RWPE2 (cell line): ENCODE measurements at regions not wholly inside any gene's neighbourhood (a gene's known extent, or its start where the extent isn't known, plus 50 kb on each side); places are given as distances from the start of the nearest gene placed in this dataset.

ENCODE experiments used
- ATAC-seq: fragments of 200-7000 bp; cut with Tn5 transposase; 3 replicates; pipeline ENCODE4 v1.9.1; 2021; ENCODE audit warnings: low read depth
- DNase-seq: peaks from one replicate; pipeline ENCODE4 v3.0.0-alpha.2; 2020; ENCODE audit warnings: low spot score
- H3K27ac ChIP-seq: fragments of 450-650 bp; 2 replicates; pipeline ENCODE4 v1.5.1; 2017; ENCODE audit warnings: mild to moderate bottlenecking; ENCODE audit not compliant: poor library complexity, severe bottlenecking
- H3K27me3 ChIP-seq: fragments of 250-450 bp; sonication (Bioruptor Pico); 2 replicates; pipeline ENCODE4 v1.5.1; 2021; ENCODE audit warnings: mild to moderate bottlenecking, moderate library complexity; ENCODE audit not compliant: insufficient read depth, poor library complexity, severe bottlenecking
- H3K36me3 ChIP-seq: fragments of 250-450 bp; sonication (Bioruptor Pico); 2 replicates; pipeline ENCODE4 v1.5.1; 2020; ENCODE audit warnings: low read depth, mild to moderate bottlenecking, moderate library complexity
- H3K4me1 ChIP-seq: fragments of 250-450 bp; sonication (Bioruptor Pico); 2 replicates; pipeline ENCODE4 v1.5.1; 2021; ENCODE audit warnings: mild to moderate bottlenecking, moderate library complexity; ENCODE audit not compliant: insufficient read depth, poor library complexity, severe bottlenecking
- H3K4me3 ChIP-seq: fragments of 250-450 bp; sonication (Bioruptor Pico); 2 replicates; pipeline ENCODE4 v1.5.1; 2021; ENCODE audit warnings: mild to moderate bottlenecking, moderate library complexity; ENCODE audit not compliant: severe bottlenecking
- H3K9me3 ChIP-seq: fragments of 250-450 bp; sonication (Bioruptor Pico); 2 replicates; pipeline ENCODE4 v1.5.1; 2021; ENCODE audit warnings: mild to moderate bottlenecking, moderate library complexity; ENCODE audit not compliant: severe bottlenecking
- TF ChIP-seq, protein P1 (sequence below): fragments of 450-650 bp; IDR thresholded peaks from one replicate; pipeline ENCODE4 v1.5.1; 2017; ENCODE audit warnings: mild to moderate bottlenecking, moderate library complexity; ENCODE audit not compliant: poor library complexity, severe bottlenecking

DNA sequence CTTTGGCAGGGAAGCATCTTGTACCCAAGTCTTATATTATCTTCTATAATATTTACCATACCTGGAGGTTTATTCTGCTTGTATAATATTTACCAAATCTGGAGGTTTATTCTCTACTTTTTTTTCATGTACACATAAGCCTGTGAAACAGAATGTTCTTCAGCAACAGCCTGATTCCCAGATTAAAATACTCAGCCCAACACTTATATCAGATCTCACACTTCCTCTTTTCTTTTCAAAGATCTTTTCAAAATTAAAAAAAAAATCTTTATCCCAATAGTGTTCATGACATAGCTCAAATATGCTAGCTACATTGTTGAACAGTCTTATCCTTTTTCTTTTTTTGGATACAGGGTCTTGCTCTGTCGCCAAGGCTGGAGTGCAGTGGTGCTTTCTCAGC lies 300.7 kb downstream of the LMO7 start:
- no peaks in the 10 kb centered on the region for H3K36me3 ChIP-seq
- H3K27me3 ChIP-seq = no peaks in the 10 kb centered on the region
- no peaks in the 10 kb centered on the region for H3K4me1 ChIP-seq
- no peak overlapping the region for H3K27ac ChIP-seq
- no peak for DNase-seq
- ATAC-seq = no peak
- no peaks in the 10 kb centered on the region for H3K9me3 ChIP-seq
- TF ChIP-seq, protein P1, sequence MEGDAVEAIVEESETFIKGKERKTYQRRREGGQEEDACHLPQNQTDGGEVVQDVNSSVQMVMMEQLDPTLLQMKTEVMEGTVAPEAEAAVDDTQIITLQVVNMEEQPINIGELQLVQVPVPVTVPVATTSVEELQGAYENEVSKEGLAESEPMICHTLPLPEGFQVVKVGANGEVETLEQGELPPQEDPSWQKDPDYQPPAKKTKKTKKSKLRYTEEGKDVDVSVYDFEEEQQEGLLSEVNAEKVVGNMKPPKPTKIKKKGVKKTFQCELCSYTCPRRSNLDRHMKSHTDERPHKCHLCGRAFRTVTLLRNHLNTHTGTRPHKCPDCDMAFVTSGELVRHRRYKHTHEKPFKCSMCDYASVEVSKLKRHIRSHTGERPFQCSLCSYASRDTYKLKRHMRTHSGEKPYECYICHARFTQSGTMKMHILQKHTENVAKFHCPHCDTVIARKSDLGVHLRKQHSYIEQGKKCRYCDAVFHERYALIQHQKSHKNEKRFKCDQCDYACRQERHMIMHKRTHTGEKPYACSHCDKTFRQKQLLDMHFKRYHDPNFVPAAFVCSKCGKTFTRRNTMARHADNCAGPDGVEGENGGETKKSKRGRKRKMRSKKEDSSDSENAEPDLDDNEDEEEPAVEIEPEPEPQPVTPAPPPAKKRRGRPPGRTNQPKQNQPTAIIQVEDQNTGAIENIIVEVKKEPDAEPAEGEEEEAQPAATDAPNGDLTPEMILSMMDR = no peak
- H3K4me3 ChIP-seq = no peak overlapping the region

DNA sequence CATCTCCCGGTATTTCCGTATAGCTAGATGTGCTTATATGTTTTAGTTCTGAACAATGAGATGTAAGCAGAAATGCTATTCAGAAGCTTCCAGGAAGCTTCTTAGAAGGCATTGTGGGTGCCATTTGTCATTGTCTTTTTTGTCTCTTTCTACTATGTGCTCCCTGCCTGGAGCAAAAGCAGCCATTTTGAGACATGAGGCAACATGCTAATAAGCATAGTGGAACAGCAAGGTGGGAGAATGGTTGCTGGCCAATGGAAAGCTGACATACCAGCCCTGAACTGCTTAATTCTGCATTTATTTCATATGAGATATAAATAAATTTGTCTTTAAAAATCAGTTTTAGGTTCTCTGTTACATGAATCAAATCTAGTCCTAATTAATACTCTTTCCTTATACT lies 299.7 kb downstream of the LMO7 start:
- H3K9me3 ChIP-seq = no peaks in the 10 kb centered on the region
- no peaks in the 10 kb centered on the region for H3K36me3 ChIP-seq
- DNase-seq (no peak), ATAC-seq (no peak)
- H3K4me1 ChIP-seq = no peaks in the 10 kb centered on the region
- H3K27me3 ChIP-seq = no peaks in the 10 kb centered on the region
- TF ChIP-seq, protein P1 = no peak
- H3K4me3 ChIP-seq = no peak overlapping the region
- no peak overlapping the region for H3K27ac ChIP-seq

DNA sequence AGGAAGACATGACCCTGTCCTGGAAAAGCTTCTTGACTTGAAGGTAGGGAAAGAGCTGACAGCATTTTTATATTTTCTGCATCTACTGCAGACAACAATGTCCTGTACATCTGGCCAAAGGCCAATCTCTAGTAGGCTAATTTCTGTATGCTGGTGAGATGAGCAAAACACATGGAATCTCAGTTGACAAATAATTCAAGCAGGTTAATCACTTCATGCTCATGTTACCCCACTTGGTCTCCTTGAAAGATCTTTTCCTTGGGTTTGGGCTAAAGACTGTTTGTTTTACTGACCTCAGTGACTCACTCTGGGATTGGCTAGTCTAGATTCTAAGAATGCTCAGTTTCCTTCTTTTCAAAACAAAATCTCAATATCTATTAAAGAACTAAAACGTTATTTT lies 298.8 kb downstream of the LMO7 start:
- Histone ChIP-seq H3K36me3 (no peaks in the 10 kb centered on the region), H3K27ac (no peak overlapping the region), H3K9me3 (no peaks in the 10 kb centered on the region), H3K4me1 (no peaks in the 10 kb centered on the region), H3K27me3 (no peaks in the 10 kb centered on the region), H3K4me3 (no peak overlapping the region)
- TF ChIP-seq, protein P1 = no peak
- no peak for DNase-seq
- peak; percentile 66; the same call in 2 of the 3 replicates for ATAC-seq

DNA sequence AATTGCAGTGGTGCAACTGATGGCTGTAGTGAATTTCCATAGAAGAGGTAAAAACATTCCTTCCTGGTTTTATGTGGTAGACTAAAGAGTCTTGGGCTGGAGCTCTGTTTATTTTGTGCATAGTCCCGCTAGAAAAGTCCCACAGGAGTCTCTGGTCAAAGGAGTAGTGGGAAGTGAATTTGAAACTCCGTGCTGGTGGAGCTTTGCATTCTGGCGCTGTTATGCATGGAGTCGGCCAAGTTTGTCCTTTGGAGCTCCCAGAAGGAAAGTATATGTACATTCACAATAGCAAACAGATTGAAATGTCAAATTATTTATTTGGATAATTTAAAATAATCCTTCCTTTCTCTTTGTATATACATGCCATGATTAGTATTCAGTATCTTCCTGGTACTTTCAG lies 296.5 kb downstream of the LMO7 start:
- no peak overlapping the region for H3K27ac ChIP-seq
- no peak for DNase-seq
- H3K27me3 ChIP-seq = no peaks in the 10 kb centered on the region
- H3K9me3 ChIP-seq = no peaks in the 10 kb centered on the region
- no peak for ATAC-seq
- H3K4me3 ChIP-seq = no peak overlapping the region
- TF ChIP-seq, protein P1 = no peak
- H3K36me3 ChIP-seq = no peaks in the 10 kb centered on the region
- H3K4me1 ChIP-seq = no peaks in the 10 kb centered on the region

DNA sequence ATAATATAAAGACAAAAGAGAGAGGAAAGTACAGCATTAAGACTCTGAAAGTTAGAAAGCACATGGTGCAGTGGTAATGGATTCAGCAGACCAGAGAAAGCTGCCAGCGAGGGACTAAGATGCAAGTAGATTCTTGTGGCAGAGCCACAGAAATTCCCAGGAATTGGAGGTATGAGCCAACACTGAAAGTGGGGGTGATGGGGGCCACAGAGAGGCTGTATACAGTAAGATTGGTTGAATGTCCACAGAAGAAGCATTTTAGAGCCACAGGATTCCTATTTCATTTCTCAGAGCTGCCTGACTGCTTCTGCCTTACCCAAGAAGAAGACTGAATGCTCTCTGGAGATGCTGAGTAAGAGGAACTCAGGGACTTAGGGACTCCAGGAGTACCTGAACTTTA lies 295.0 kb downstream of the LMO7 start:
- no peak overlapping the region for H3K27ac ChIP-seq
- no peak for DNase-seq
- H3K9me3 ChIP-seq = no peaks in the 10 kb centered on the region
- no peak for ATAC-seq
- no peaks in the 10 kb centered on the region for H3K4me1 ChIP-seq
- no peaks in the 10 kb centered on the region for H3K27me3 ChIP-seq
- no peak overlapping the region for H3K4me3 ChIP-seq
- TF ChIP-seq, protein P1 = no peak
- no peaks in the 10 kb centered on the region for H3K36me3 ChIP-seq
